ENCODE measurements at regions not wholly inside any gene's neighbourhood (a gene's known extent, or its start where the extent isn't known, plus 50 kb on each side); places are given as distances from the start of the nearest gene placed in this dataset.

GRCh38 chr1:4173731-4174130, 273.7 kb upstream of the C1orf174 start:
- no peak overlapping the region for H3K4me3 ChIP-seq
- WGBS, 4 donors: 66 to 70% (median 67%) methylated on average over 9 of the region's 9 CpGs

GRCh38 chr1:4174291-4175200, 274.5 kb upstream of the C1orf174 start:
- Histone ChIP-seq H3K9me3 (no peaks in the 10 kb centered on the region), H3K36me3 (no peaks in the 10 kb centered on the region), H3K27ac (no peak overlapping the region), H3K4me3 (no peak overlapping the region), H3K27me3 (peaks cover 0 to 18% (median 0%) of the 10 kb centered on the region in 9 donors), H3K4me1 (peaks cover 0 to 6% (median 0%) of the 10 kb centered on the region in 12 donors)
- WGBS, 4 donors: 79 to 87% (median 81%) methylated on average over 15 to 21 of the region's 21 CpGs
- no peak for DNase-seq
- intact Hi-C loops (cut with DNase I): no loop called here
- ATAC-seq: no peak
- TF ChIP-seq CTCF (IDR thresholded peaks at IDR 0.05) (no peak), POLR2A (IDR thresholded peaks at IDR 0.05) (no peak)

More at GRCh38 chr1:4173731-4174130, 273.7 kb upstream of the C1orf174 start:
- H3K4me1 ChIP-seq: peaks cover 0 to 6% (median 0%) of the 10 kb centered on the region in 12 donors
- no peaks in the 10 kb centered on the region for H3K36me3 ChIP-seq
- no peaks in the 10 kb centered on the region for H3K9me3 ChIP-seq
- intact Hi-C loops (cut with DNase I): no loop called here
- ATAC-seq: no peak
- peaks cover 0 to 24% (median 0%) of the 10 kb centered on the region in 9 donors for H3K27me3 ChIP-seq
- no peak overlapping the region for H3K27ac ChIP-seq
- TF ChIP-seq CTCF (IDR thresholded peaks at IDR 0.05) (no peak), POLR2A (IDR thresholded peaks at IDR 0.05) (no peak)
- DNase-seq: no peak

- no peak overlapping the region for H3K27ac ChIP-seq
- H3K4me1 ChIP-seq: peaks cover 0 to 6% (median 0%) of the 10 kb centered on the region in 12 donors
- no peak overlapping the region for H3K4me3 ChIP-seq
- intact Hi-C loops (cut with DNase I): no loop called here
- H3K9me3 ChIP-seq: no peaks in the 10 kb centered on the region
- DNase-seq (no peak), ATAC-seq (no peak)
- H3K27me3 ChIP-seq: peaks cover 0 to 18% (median 0%) of the 10 kb centered on the region in 9 donors
- WGBS, 4 donors: 73 to 85% (median 79%) methylated on average over 10 of the region's 10 CpGs
- no peak for TF ChIP-seq POLR2A (IDR thresholded peaks at IDR 0.05)
- no peak for TF ChIP-seq CTCF (IDR thresholded peaks at IDR 0.05)
- H3K36me3 ChIP-seq: no peaks in the 10 kb centered on the region
These were observed 275.7 kb upstream of the C1orf174 start for GRCh38 chr1:4175566-4176405.

GRCh38 chr1:4176841-4177240, 276.8 kb upstream of the C1orf174 start:
- intact Hi-C loops (cut with DNase I): no loop called here
- Histone ChIP-seq H3K4me1 (peaks cover 0 to 4% (median 0%) of the 10 kb centered on the region in 12 donors), H3K27ac (no peak overlapping the region), H3K36me3 (no peaks in the 10 kb centered on the region), H3K4me3 (no peak overlapping the region), H3K27me3 (peaks cover 0 to 16% (median 0%) of the 10 kb centered on the region in 9 donors), H3K9me3 (no peaks in the 10 kb centered on the region)
- WGBS, 4 donors: 73 to 85% (median 81%) methylated on average over 3 of the region's 3 CpGs
- DNase-seq (no peak), ATAC-seq (no peak)
- TF ChIP-seq CTCF (IDR thresholded peaks at IDR 0.05): no peak
